ENCODE measurements at regions not wholly inside any gene's neighbourhood (a gene's known extent, or its start where the extent isn't known, plus 50 kb on each side); places are given as distances from the start of the nearest gene placed in this dataset.

GRCh38 chr5:155150012-155150411 lies 136.5 kb downstream of the KIF4B start:
- Histone ChIP-seq H3K4ac (replicated peaks; ENCODE audit: insufficient read length, low read depth, low read length) (no peak overlapping the region), H3K36me3 (ENCODE audit: control insufficient read depth in 2 of 4, insufficient read depth in 4 of 4, low read length in 3 of 4) (no peaks in the 10 kb centered on the region), H2BK12ac (ENCODE audit: low read depth, low read length) (no peak overlapping the region), H4K20me1 (replicated peaks in 1 of 2; ENCODE audit: control insufficient read depth in 1 of 2, insufficient read depth in 2 of 2, low read length in 2 of 2) (no peaks in the 10 kb centered on the region), H2BK120ac (replicated peaks; ENCODE audit: low read depth, low read length) (no peak overlapping the region), H3K4me2 (ENCODE audit: insufficient read depth in 1 of 2, low read depth in 2 of 2, low read length in 2 of 2) (no peak overlapping the region), H2AK5ac (ENCODE audit: low read depth, low read length) (no peak overlapping the region), H4K91ac (replicated peaks; ENCODE audit: insufficient read length, low read length) (no peak overlapping the region), H3K4me3 (ENCODE audit: extremely low read depth in 1 of 4, insufficient read depth in 2 of 4, low read depth in 3 of 4, low read length in 4 of 4) (no peak overlapping the region), H2BK20ac (ENCODE audit: low read length) (no peak overlapping the region), H3K56ac (replicated peaks; ENCODE audit: insufficient read length, low read depth, low read length) (no peak overlapping the region), H4K8ac (ENCODE audit: extremely low read depth, insufficient read depth, low read length) (no peak overlapping the region), H3K9me3 (ENCODE audit: insufficient read depth in 2 of 2, low read depth in 1 of 2, low read length in 1 of 2) (no peaks in the 10 kb centered on the region), H2BK15ac (ENCODE audit: low read length) (no peak overlapping the region), H4K5ac (ENCODE audit: insufficient read length, low read depth, low read length) (no peak overlapping the region), H3K79me1 (ENCODE audit: low read depth, low read length) (no peaks in the 10 kb centered on the region), H3K4me1 (replicated peaks in 1 of 4; ENCODE audit: control insufficient read depth in 3 of 4, insufficient read depth in 4 of 4, low read length in 3 of 4) (peaks cover 0 to 2% (median 0%) of the 10 kb centered on the region in 4 experiments; a peak in 1 of 7 replicates), H3K18ac (ENCODE audit: extremely low read depth, low read length) (no peak overlapping the region), H3K23ac (ENCODE audit: insufficient read length) (no peak overlapping the region), H3K9ac (replicated peaks in 1 of 4; ENCODE audit: extremely low read depth in 1 of 4, low read depth in 3 of 4, low read length in 3 of 4) (no peak overlapping the region), H2BK5ac (ENCODE audit: low read depth, low read length) (no peak overlapping the region), H2AFZ (ENCODE audit: low read length) (no peak overlapping the region), H3K23me2 (ENCODE audit: low read depth, low read length) (no peaks in the 10 kb centered on the region), H3K27ac (ENCODE audit: low read depth, low read length) (no peak overlapping the region), H3K79me2 (ENCODE audit: control insufficient read depth in 1 of 2, insufficient read depth in 2 of 2, low read length in 2 of 2) (no peaks in the 10 kb centered on the region), H3K27me3 (replicated peaks in 1 of 4; ENCODE audit: control insufficient read depth in 3 of 4, extremely low read depth in 1 of 4, insufficient read depth in 3 of 4, low read length in 3 of 4) (no peaks in the 10 kb centered on the region), H3K14ac (ENCODE audit: insufficient read length) (no peak overlapping the region)
- CTCF ChIA-PET (ENCODE audit: partially characterized antibody): no interaction called here
- 73% methylated on average over 4 of the region's 4 CpGs; no CpG with 5 or more reads in 1 of the 2 experiments for WGBS, 2 experiments (ENCODE audit: extremely low coverage in 1 of 2, insufficient coverage in 1 of 2, insufficient read length in 1 of 2, insufficient replicate concordance in 2 of 2, low coverage in 1 of 2, low lambda C conversion rate in 2 of 2, missing lambda C conversion rate in 1 of 2)
- DNase-seq (ENCODE audit: low read depth in 1 of 2, low spot score in 2 of 2) (no peak), FAIRE-seq (no peak)
- POLR2A ChIA-PET (ENCODE audit: partially characterized antibody): no interaction called here
- TF ChIP-seq POLR2A (IDR thresholded peaks at IDR 0.05; ENCODE audit: control extremely low read depth in 1 of 2, low read depth in 2 of 2, low read length in 2 of 2) (no peak), E2F6 (IDR thresholded peaks at IDR 0.05) (no peak), SIRT6 (IDR thresholded peaks at IDR 0.05; ENCODE audit: low read length) (no peak), SP4 (IDR thresholded peaks at IDR 0.05; ENCODE audit: low read length) (no peak), KDM4A (IDR thresholded peaks at IDR 0.05; ENCODE audit: low read depth, low read length, severe bottlenecking) (no peak), SP2 (IDR thresholded peaks at IDR 0.05; ENCODE audit: low read length) (no peak), JUN (IDR thresholded peaks at IDR 0.05; ENCODE audit: low read depth, low read length) (no peak), ASH2L (IDR thresholded peaks at IDR 0.05; ENCODE audit: low read length) (no peak), RAD21 (IDR thresholded peaks at IDR 0.05 in 1 of 2, conservative IDR thresholded peaks at IDR 0.05 in 1 of 2; ENCODE audit: low read depth in 2 of 2, low read length in 2 of 2) (no peak), TBP (IDR thresholded peaks at IDR 0.05; ENCODE audit: low read depth, low read length) (no peak), BACH1 (IDR thresholded peaks at IDR 0.05; ENCODE audit: low read length) (no peak), NANOG (IDR thresholded peaks at IDR 0.05; ENCODE audit: insufficient read depth, low read depth, low read length, poor library complexity, severe bottlenecking) (no peak), KDM5A (IDR thresholded peaks at IDR 0.05; ENCODE audit: low read length) (no peak), HDAC2 (IDR thresholded peaks at IDR 0.05; ENCODE audit: borderline replicate concordance in 1 of 2, low read depth in 2 of 2, low read length in 2 of 2) (no peak), SRF (IDR thresholded peaks at IDR 0.05; ENCODE audit: low read depth, low read length) (no peak), RBBP5 (IDR thresholded peaks at IDR 0.05; ENCODE audit: borderline replicate concordance, low read depth, low read length) (no peak)

Measured in H1 (cell line).